ENCODE measurements at regions not wholly inside any gene's neighbourhood (a gene's known extent, or its start where the extent isn't known, plus 50 kb on each side); places are given as distances from the start of the nearest gene placed in this dataset.
"Not testable (repeated sequence)": the region's sequence is repeated elsewhere in the genome, so short reads cannot be mapped to it uniquely, and the experiment has no call there.

GRCh38 chr9:33628318-33628717 is 104.3 kb downstream of the ANKRD18B start:
- TF ChIP-seq POLR2AphosphoS5 (IDR thresholded peaks at IDR 0.05; ENCODE audit: low read depth, low read length); TAF1 (IDR thresholded peaks at IDR 0.05; ENCODE audit: borderline replicate concordance, low read depth, low read length): not testable (repeated sequence)

Measured in GM12892 (cell line).